ENCODE measurements at regions not wholly inside any gene's neighbourhood (a gene's known extent, or its start where the extent isn't known, plus 50 kb on each side); places are given as distances from the start of the nearest gene placed in this dataset.
A peak's percentile ranks its signal among the peaks of the same experiment; 100 is the strongest.

DNA sequence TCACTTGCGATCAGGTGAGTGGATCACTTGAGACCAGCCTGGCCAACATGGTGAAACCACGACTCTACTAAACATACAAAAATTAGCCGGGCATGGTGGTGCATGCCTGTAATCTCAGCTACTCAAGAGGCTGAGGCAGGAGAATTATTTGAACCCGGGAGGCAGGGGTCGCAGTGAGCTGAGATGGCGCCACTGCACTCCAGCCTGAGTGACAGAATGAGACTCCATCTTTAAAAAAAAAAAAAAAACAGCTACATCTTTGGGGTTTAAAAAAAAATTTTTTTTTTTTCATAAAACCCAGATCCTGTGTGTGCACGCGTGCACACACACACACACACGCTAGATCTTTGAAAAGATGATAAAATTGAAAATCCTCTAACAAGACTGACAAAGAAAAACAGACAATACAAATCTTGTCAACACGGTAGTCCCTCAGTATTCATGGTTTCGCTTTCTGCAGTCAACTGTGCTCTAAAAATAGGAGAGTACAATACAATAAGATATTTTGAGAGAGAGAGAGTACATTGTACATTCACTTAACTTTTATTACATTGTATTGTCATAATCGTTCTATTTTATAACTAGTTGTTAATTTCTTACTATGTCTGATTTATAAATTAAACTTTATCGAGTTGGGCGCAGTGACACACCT lies 295.3 kb upstream of the RGS6 start:
- Histone ChIP-seq H3K4me1 (ENCODE audit: control insufficient read depth, extremely low read depth, insufficient read depth, low read length) (peaks cover 12% of the 10 kb centered on the region), H3K27ac (ENCODE audit: insufficient read depth, low read depth, low read length) (no peak overlapping the region), H3K9ac (replicated peaks; ENCODE audit: extremely low read depth, insufficient read depth, low read length) (no peak overlapping the region), H3K36me3 (ENCODE audit: control insufficient read depth in 2 of 2, extremely low read depth in 1 of 2, insufficient read depth in 2 of 2, low read length in 2 of 2) (no peaks in the 10 kb centered on the region), H3K4me2 (ENCODE audit: insufficient read depth, low read length) (peak overlapping the region; percentile 37), H3K27me3 (ENCODE audit: control insufficient read depth in 2 of 2, insufficient read depth in 2 of 2, low read length in 2 of 2) (no peaks in the 10 kb centered on the region), H3K4me3 (replicated peaks in 1 of 3; ENCODE audit: insufficient read depth in 1 of 3, low read depth in 1 of 3, low read length in 3 of 3) (no peak overlapping the region), H3K9me3 (replicated peaks; ENCODE audit: control insufficient read depth, insufficient read depth, low read length) (no peaks in the 10 kb centered on the region), H3K9me1 (replicated peaks; ENCODE audit: control insufficient read depth, extremely low read depth, insufficient read depth, low read length) (no peaks in the 10 kb centered on the region), H3K79me2 (ENCODE audit: control insufficient read depth, insufficient read depth, low read length) (no peaks in the 10 kb centered on the region), H4K20me1 (replicated peaks; ENCODE audit: control insufficient read depth, extremely low read depth, insufficient read depth, low read length) (no peaks in the 10 kb centered on the region), H2AFZ (ENCODE audit: low read depth, low read length) (no peak overlapping the region)
- dilution Hi-C loops (cut with MboI; ENCODE audit: extremely low pct_ligation_motif_present, low sequenced_read_pairs): no loop called here
- POLR2A ChIA-PET: no interaction called here
- no peak for DNase-seq (ENCODE audit: low read depth, low spot score)
- no peak for TF ChIP-seq FOS (IDR thresholded peaks at IDR 0.05; ENCODE audit: borderline replicate concordance, insufficient read depth, low read length)
- CTCF ChIA-PET: no interaction called here
- intact Hi-C loops (cut with micrococcal nuclease): no loop called here
- no peak for FAIRE-seq
- no TSS peak for BruUV-seq (replicated peaks)

DNA sequence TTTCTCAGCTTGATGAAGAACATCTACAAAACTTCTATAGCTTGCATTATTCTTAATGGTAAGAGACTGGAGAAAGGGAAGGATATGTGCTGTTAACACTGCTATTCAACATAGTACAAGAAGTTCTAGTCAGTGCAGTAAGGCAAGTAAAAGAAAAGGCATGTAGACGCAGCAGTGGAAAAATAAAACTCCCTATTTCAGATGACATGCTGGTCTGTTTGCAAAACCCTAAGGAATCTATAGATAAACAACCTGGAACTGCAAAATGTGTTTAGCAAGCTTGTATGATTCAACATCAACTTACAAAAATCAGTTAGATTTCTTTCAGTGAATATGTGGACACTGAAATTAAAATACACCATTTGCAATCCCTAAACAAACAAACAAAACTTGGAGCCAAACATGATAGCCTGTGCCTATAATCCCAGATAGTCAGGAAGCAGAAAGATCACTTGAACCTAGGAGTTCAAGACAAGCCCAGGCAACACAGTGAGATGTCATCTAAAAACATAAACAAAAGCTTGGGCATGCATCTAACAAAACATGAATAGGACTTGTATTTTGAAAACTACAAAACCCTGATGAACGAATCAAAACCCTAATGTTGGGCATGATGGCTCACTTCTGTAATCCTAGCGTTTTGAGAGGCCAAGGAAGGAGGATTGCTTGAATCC lies 293.6 kb upstream of the RGS6 start:
- Histone ChIP-seq H3K4me1 (ENCODE audit: control insufficient read depth, extremely low read depth, insufficient read depth, low read length) (peaks cover 12% of the 10 kb centered on the region), H3K9ac (replicated peaks; ENCODE audit: extremely low read depth, insufficient read depth, low read length) (no peak overlapping the region), H3K27ac (ENCODE audit: insufficient read depth, low read depth, low read length) (no peak overlapping the region), H3K9me1 (replicated peaks; ENCODE audit: control insufficient read depth, extremely low read depth, insufficient read depth, low read length) (no peaks in the 10 kb centered on the region), H3K4me2 (ENCODE audit: insufficient read depth, low read length) (no peak overlapping the region), H3K79me2 (ENCODE audit: control insufficient read depth, insufficient read depth, low read length) (no peaks in the 10 kb centered on the region), H3K9me3 (replicated peaks; ENCODE audit: control insufficient read depth, insufficient read depth, low read length) (no peaks in the 10 kb centered on the region), H3K4me3 (replicated peaks in 1 of 3; ENCODE audit: insufficient read depth in 1 of 3, low read depth in 1 of 3, low read length in 3 of 3) (no peak overlapping the region), H3K36me3 (ENCODE audit: control insufficient read depth in 2 of 2, extremely low read depth in 1 of 2, insufficient read depth in 2 of 2, low read length in 2 of 2) (no peaks in the 10 kb centered on the region), H4K20me1 (replicated peaks; ENCODE audit: control insufficient read depth, extremely low read depth, insufficient read depth, low read length) (no peaks in the 10 kb centered on the region), H3K27me3 (ENCODE audit: control insufficient read depth in 2 of 2, insufficient read depth in 2 of 2, low read length in 2 of 2) (no peaks in the 10 kb centered on the region), H2AFZ (ENCODE audit: low read depth, low read length) (no peak overlapping the region)
- intact Hi-C loops (cut with micrococcal nuclease): no loop called here
- ChIA-PET POLR2A (no interaction called here), CTCF (interaction anchor here (1.1 kb wide), 1 partner anchor 18 kb away, joined by 3 read pairs; no protein-coding TSS in a partner anchor)
- no TSS peak for BruUV-seq (replicated peaks)
- TF ChIP-seq EZH2 (IDR thresholded peaks at IDR 0.05; ENCODE audit: borderline replicate concordance, low read depth, low read length, severe bottlenecking) (no peak), GATA2 (IDR thresholded peaks at IDR 0.05; ENCODE audit: insufficient read depth, insufficient read length, low read depth, low read length) (no peak), JUN (IDR thresholded peaks at IDR 0.05; ENCODE audit: borderline replicate concordance, insufficient read depth, insufficient read length, low read depth) (no peak), MYC (IDR thresholded peaks at IDR 0.05; ENCODE audit: low read depth, low read length) (no peak), POLR2A (IDR thresholded peaks at IDR 0.05; ENCODE audit: low read depth, low read length) (no peak), POLR2AphosphoS5 (IDR thresholded peaks at IDR 0.05; ENCODE audit: insufficient read depth, low read depth, low read length) (no peak)
- TF ChIP-seq, protein P1, sequence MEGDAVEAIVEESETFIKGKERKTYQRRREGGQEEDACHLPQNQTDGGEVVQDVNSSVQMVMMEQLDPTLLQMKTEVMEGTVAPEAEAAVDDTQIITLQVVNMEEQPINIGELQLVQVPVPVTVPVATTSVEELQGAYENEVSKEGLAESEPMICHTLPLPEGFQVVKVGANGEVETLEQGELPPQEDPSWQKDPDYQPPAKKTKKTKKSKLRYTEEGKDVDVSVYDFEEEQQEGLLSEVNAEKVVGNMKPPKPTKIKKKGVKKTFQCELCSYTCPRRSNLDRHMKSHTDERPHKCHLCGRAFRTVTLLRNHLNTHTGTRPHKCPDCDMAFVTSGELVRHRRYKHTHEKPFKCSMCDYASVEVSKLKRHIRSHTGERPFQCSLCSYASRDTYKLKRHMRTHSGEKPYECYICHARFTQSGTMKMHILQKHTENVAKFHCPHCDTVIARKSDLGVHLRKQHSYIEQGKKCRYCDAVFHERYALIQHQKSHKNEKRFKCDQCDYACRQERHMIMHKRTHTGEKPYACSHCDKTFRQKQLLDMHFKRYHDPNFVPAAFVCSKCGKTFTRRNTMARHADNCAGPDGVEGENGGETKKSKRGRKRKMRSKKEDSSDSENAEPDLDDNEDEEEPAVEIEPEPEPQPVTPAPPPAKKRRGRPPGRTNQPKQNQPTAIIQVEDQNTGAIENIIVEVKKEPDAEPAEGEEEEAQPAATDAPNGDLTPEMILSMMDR (IDR thresholded peaks at IDR 0.05; ENCODE audit: extremely low read depth in 1 of 2, insufficient read depth in 1 of 2, low read depth in 1 of 2, low read length in 2 of 2): no peak
- TF ChIP-seq, protein P2, sequence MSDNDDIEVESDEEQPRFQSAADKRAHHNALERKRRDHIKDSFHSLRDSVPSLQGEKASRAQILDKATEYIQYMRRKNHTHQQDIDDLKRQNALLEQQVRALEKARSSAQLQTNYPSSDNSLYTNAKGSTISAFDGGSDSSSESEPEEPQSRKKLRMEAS (IDR thresholded peaks at IDR 0.05; ENCODE audit: insufficient read depth, insufficient read length): no peak
- dilution Hi-C loops (cut with MboI; ENCODE audit: extremely low pct_ligation_motif_present, low sequenced_read_pairs): no loop called here
- DNase-seq (ENCODE audit: low read depth, low spot score) (no peak), FAIRE-seq (no peak)
